HL-60 (cell line): ENCODE measurements at regions not wholly inside any gene's neighbourhood (a gene's known extent, or its start where the extent isn't known, plus 50 kb on each side); places are given as distances from the start of the nearest gene placed in this dataset.

ENCODE experiments used
- GABPA ChIP-seq: IDR thresholded peaks from 2 replicates; pipeline ENCODE4 v1.6.1; 2012; ENCODE audit warnings: low read depth
- POLR2AphosphoS5 ChIP-seq: IDR thresholded peaks from 2 replicates; pipeline ENCODE4 v1.6.1; 2012; ENCODE audit warnings: low read depth
- REST ChIP-seq: IDR thresholded peaks from 2 replicates; pipeline ENCODE4 v1.6.1; 2012; ENCODE audit warnings: low read depth; ENCODE audit not compliant: insufficient replicate concordance
- SPI1 ChIP-seq: IDR thresholded peaks from 2 replicates; pipeline ENCODE4 v1.6.1; 2012; ENCODE audit warnings: low read depth, mild to moderate bottlenecking, borderline replicate concordance
- TF ChIP-seq, protein P1 (sequence below): IDR thresholded peaks from one replicate; pipeline ENCODE4 v1.5.1; 2011; ENCODE audit warnings: low read length, control low read depth, inconsistent platforms; ENCODE audit not compliant: insufficient read depth

DNA sequence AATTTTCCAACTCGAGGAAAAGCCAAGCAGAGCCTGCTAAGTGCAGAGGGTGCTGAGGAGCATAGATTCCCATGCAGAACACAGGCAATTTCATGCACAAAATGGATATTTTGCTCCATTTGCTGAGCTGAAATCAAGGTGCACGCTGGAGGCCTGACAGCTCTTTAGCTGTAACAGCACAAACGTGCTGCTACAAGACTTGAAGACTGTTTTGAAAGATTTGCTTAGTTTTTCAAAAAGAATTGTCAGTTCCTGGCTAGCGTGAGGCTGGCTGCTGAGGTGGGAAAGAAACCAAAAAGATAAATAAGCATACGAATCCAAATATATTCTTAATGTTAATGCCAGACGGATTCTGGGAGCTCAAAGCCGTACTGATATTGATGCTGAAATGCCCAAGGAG is 309.0 kb upstream of the MAF start:
- TF ChIP-seq, protein P1, sequence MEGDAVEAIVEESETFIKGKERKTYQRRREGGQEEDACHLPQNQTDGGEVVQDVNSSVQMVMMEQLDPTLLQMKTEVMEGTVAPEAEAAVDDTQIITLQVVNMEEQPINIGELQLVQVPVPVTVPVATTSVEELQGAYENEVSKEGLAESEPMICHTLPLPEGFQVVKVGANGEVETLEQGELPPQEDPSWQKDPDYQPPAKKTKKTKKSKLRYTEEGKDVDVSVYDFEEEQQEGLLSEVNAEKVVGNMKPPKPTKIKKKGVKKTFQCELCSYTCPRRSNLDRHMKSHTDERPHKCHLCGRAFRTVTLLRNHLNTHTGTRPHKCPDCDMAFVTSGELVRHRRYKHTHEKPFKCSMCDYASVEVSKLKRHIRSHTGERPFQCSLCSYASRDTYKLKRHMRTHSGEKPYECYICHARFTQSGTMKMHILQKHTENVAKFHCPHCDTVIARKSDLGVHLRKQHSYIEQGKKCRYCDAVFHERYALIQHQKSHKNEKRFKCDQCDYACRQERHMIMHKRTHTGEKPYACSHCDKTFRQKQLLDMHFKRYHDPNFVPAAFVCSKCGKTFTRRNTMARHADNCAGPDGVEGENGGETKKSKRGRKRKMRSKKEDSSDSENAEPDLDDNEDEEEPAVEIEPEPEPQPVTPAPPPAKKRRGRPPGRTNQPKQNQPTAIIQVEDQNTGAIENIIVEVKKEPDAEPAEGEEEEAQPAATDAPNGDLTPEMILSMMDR, result no peak
- TF ChIP-seq POLR2AphosphoS5 (no peak), REST (no peak), GABPA (no peak), SPI1 (no peak)
